Stomach (tissue), 4 donors: ENCODE measurements at regions not wholly inside any gene's neighbourhood (a gene's known extent, or its start where the extent isn't known, plus 50 kb on each side); places are given as distances from the start of the nearest gene placed in this dataset.

Experiments
- CTCF ChIP-seq, 7 experiments: fragments of 450-650 bp in 4 of 7; fragments of 200-600 bp in 3 of 7; sonication (generic) in 3 of 7; IDR thresholded peaks; one replicate each; pipeline ENCODE4 v1.5.1; 2016 to 2019; ENCODE audit warnings: antibody characterized with exemption in 7 of 7, control low read depth in 2 of 7, mild to moderate bottlenecking in 1 of 7
- POLR2AphosphoS5 ChIP-seq, 3 donors: sonication (generic); formaldehyde crosslinking; IDR thresholded peaks; one replicate each; pipeline ENCODE4 v1.6.1; 2016; ENCODE audit warnings: antibody characterized with exemption in 3 of 3

GRCh38 chr5:167014401-167015056 lies 1276.9 kb upstream of the WWC1 start:
- TF ChIP-seq CTCF (IDR thresholded peaks at IDR 0.05) (no peak), POLR2AphosphoS5 (IDR thresholded peaks at IDR 0.05) (no peak)
